Upper lobe of left lung (tissue), 6 donors: ENCODE measurements at regions not wholly inside any gene's neighbourhood (a gene's known extent, or its start where the extent isn't known, plus 50 kb on each side); places are given as distances from the start of the nearest gene placed in this dataset.
A peak's percentile ranks its signal among the peaks of the same experiment; 100 is the strongest.

Source experiments
- ATAC-seq, 2 donors: fragments of 200-7000 bp; cut with Tn5 transposase; one replicate each; pipeline ENCODE4 v1.9.1; 2022; ENCODE audit warnings: mild to moderate bottlenecking in 2 of 2, moderate library complexity in 2 of 2; ENCODE audit not compliant: low FRiP score in 2 of 2
- DNase-seq, 2 donors: peaks; one replicate each; pipeline ENCODE4 v3.0.0-alpha.2; 2019 to 2020
- H3K27ac ChIP-seq, 4 donors: fragments of 200-600 bp; sonication (generic); one replicate each; pipeline ENCODE4 v1.5.1; 2016 to 2019
- H3K27me3 ChIP-seq, 4 donors: fragments of 200-600 bp; sonication (generic); one replicate each; pipeline ENCODE4 v1.5.1; 2017 to 2019
- H3K36me3 ChIP-seq, 4 donors: fragments of 200-600 bp; sonication (generic); one replicate each; pipeline ENCODE4 v1.5.1; 2016 to 2019
- H3K4me1 ChIP-seq, 4 donors: fragments of 200-600 bp; sonication (generic); one replicate each; pipeline ENCODE4 v1.5.1; 2018 to 2019
- H3K4me3 ChIP-seq, 4 donors: fragments of 200-600 bp; sonication (generic); one replicate each; pipeline ENCODE4 v1.5.1; 2017 to 2019; ENCODE audit warnings: mild to moderate bottlenecking in 2 of 4, moderate library complexity in 1 of 4
- H3K9me3 ChIP-seq, 4 donors: fragments of 200-600 bp; sonication (generic); one replicate each; pipeline ENCODE4 v1.5.1; 2018 to 2019
- EP300 ChIP-seq, 4 donors: sonication (generic); formaldehyde crosslinking; IDR thresholded peaks; one replicate each; pipeline ENCODE4 v1.5.1; 2017; ENCODE audit warnings: antibody characterized with exemption in 4 of 4, control low read depth in 2 of 4
- POLR2A ChIP-seq, 4 donors: fragments of 450-650 bp; IDR thresholded peaks; one replicate each; pipeline ENCODE4 v1.5.1; 2016 to 2017; ENCODE audit warnings: antibody characterized with exemption in 4 of 4, mild to moderate bottlenecking in 2 of 4
- POLR2AphosphoS5 ChIP-seq, 2 donors: sonication (generic); formaldehyde crosslinking; IDR thresholded peaks; one replicate each; pipeline ENCODE4 v1.5.1; 2017; ENCODE audit warnings: antibody characterized with exemption in 2 of 2
- WGBS, 2 donors: methylation state at CpG; one replicate each; pipeline ENCODE4 v1.1.5; 2017 to 2018; 5-methylcytosine and 5-hydroxymethylcytosine counted together
- TF ChIP-seq, protein P1 (sequence below), 6 experiments: fragments of 450-650 bp in 4 of 6; fragments of 200-600 bp in 2 of 6; sonication (generic) in 2 of 6; IDR thresholded peaks; one replicate each; pipeline ENCODE4 v1.5.1; 2016 to 2019; ENCODE audit warnings: antibody characterized with exemption in 6 of 6
- donor health status: DM: no; HTN: no; CAD: no; lungs with moderate emphysema.
- donor health status: DM: no; HTN: yes; CAD: no; lungs with severe emphysema.

DNA sequence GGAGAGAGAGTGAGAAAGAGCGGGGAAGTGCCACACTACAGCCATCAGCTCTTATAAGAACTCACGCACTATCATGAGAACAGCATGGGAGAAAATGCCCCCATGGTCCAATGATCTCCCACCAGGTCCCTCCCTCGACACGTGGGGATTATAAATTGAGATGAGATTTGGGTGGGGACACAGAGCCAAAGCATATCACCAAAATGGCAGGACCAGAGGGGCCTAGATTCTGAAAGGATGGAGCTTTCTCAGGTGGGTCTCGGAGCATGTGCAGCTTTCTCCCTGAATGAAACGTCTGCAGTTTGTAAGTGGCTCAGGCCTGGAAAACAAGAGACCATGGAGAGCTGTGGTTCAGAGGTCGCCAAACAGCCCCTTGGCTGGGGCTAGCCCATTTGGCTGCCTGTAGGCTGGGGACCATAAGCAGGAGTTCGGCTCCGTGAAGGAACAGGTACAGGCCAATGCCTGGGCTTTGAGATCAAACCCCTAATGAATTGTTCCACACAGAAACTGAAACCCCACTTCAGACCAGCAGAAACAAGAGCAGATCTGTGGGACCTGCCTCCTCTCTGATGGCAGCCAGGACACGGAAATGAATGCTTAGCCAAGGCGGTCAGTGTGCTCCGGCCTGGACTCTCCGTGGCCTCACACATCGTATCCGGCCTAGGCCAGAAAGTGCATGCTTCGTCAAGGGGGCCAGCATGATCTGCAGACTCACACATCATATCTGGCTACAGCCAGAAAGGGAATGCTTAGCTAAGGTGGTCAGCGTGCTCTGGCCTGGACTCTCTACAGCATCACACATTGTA lies 111.2 kb upstream of the TMEM18 start:
- Histone ChIP-seq H3K4me3 (no peak overlapping the region), H3K9me3 (no peaks in the 10 kb centered on the region), H3K27ac (no peak overlapping the region), H3K4me1 (no peaks in the 10 kb centered on the region), H3K36me3 (no peaks in the 10 kb centered on the region), H3K27me3 (no peaks in the 10 kb centered on the region)
- DNase-seq (no peak), ATAC-seq (no peak)
- no peak for TF ChIP-seq EP300 (IDR thresholded peaks at IDR 0.05)
- TF ChIP-seq, protein P1, sequence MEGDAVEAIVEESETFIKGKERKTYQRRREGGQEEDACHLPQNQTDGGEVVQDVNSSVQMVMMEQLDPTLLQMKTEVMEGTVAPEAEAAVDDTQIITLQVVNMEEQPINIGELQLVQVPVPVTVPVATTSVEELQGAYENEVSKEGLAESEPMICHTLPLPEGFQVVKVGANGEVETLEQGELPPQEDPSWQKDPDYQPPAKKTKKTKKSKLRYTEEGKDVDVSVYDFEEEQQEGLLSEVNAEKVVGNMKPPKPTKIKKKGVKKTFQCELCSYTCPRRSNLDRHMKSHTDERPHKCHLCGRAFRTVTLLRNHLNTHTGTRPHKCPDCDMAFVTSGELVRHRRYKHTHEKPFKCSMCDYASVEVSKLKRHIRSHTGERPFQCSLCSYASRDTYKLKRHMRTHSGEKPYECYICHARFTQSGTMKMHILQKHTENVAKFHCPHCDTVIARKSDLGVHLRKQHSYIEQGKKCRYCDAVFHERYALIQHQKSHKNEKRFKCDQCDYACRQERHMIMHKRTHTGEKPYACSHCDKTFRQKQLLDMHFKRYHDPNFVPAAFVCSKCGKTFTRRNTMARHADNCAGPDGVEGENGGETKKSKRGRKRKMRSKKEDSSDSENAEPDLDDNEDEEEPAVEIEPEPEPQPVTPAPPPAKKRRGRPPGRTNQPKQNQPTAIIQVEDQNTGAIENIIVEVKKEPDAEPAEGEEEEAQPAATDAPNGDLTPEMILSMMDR (IDR thresholded peaks at IDR 0.05) = no peak
- no peak for TF ChIP-seq POLR2A (IDR thresholded peaks at IDR 0.05)
- no peak for TF ChIP-seq POLR2AphosphoS5 (IDR thresholded peaks at IDR 0.05)
- 87 to 92% methylated on average over 11 to 17 of the region's 17 CpGs for WGBS, 2 donors

- Histone ChIP-seq H3K9me3 (no peaks in the 10 kb centered on the region), H3K4me3 (no peak overlapping the region), H3K27ac (no peak overlapping the region), H3K4me1 (no peaks in the 10 kb centered on the region), H3K36me3 (no peaks in the 10 kb centered on the region), H3K27me3 (no peaks in the 10 kb centered on the region)
- DNase-seq (no peak), ATAC-seq (no peak)
- TF ChIP-seq, protein P1 (IDR thresholded peaks at IDR 0.05) = no peak
- TF ChIP-seq EP300 (IDR thresholded peaks at IDR 0.05) (no peak), POLR2A (IDR thresholded peaks at IDR 0.05) (no peak), POLR2AphosphoS5 (IDR thresholded peaks at IDR 0.05) (no peak)
Measured at GRCh38 chr2:784753-785152, 107.5 kb upstream of the TMEM18 start.

- ATAC-seq (no peak), DNase-seq (no peak)
- Histone ChIP-seq H3K27ac (no peak overlapping the region), H3K27me3 (no peaks in the 10 kb centered on the region), H3K36me3 (no peaks in the 10 kb centered on the region), H3K4me3 (no peak overlapping the region), H3K4me1 (no peaks in the 10 kb centered on the region), H3K9me3 (no peaks in the 10 kb centered on the region)
- TF ChIP-seq EP300 (IDR thresholded peaks at IDR 0.05) (no peak), POLR2A (IDR thresholded peaks at IDR 0.05) (no peak), POLR2AphosphoS5 (IDR thresholded peaks at IDR 0.05) (no peak)
- TF ChIP-seq, protein P1 (IDR thresholded peaks at IDR 0.05) = no peak
- whole genome bisulfite sequencing, 2 donors = 90 to 93% methylated on average over 8 of the region's 8 CpGs
Measured at GRCh38 chr2:780581-780980, 103.4 kb upstream of the TMEM18 start.

- H3K9me3 ChIP-seq = no peaks in the 10 kb centered on the region
- no peaks in the 10 kb centered on the region for H3K27me3 ChIP-seq
- no peak for ATAC-seq
- WGBS, 2 donors = 70 to 76% methylated on average over 9 of the region's 9 CpGs
- no peaks in the 10 kb centered on the region for H3K36me3 ChIP-seq
- no peak overlapping the region for H3K27ac ChIP-seq
- no peaks in the 10 kb centered on the region for H3K4me1 ChIP-seq
- H3K4me3 ChIP-seq = no peak overlapping the region
- peak in 1 of 2 donors; percentile 27 for DNase-seq
- TF ChIP-seq POLR2A (IDR thresholded peaks at IDR 0.05) (no peak), EP300 (IDR thresholded peaks at IDR 0.05) (no peak), POLR2AphosphoS5 (IDR thresholded peaks at IDR 0.05) (no peak)
- TF ChIP-seq, protein P1 (IDR thresholded peaks at IDR 0.05) = no peak
Measured at GRCh38 chr2:780002-780401, 102.8 kb upstream of the TMEM18 start.
